HG02973 (cell line): ENCODE measurements at regions not wholly inside any gene's neighbourhood (a gene's known extent, or its start where the extent isn't known, plus 50 kb on each side); places are given as distances from the start of the nearest gene placed in this dataset.
A peak's percentile ranks its signal among the peaks of the same experiment; 100 is the strongest.
"Not testable (repeated sequence)": the region's sequence is repeated elsewhere in the genome, so short reads cannot be mapped to it uniquely, and the experiment has no call there.

Source experiments
- ATAC-seq: cut with Tn5 transposase; IDR thresholded peaks from one replicate; pipeline ENCODE4 v1.9.1; 2021; ENCODE audit warnings: moderate library complexity; ENCODE audit not compliant: unreplicated experiment

GRCh38 chr17:30644287-30644686 lies 167.1 kb downstream of the GOSR1 start:
- not testable (repeated sequence) for ATAC-seq

DNA sequence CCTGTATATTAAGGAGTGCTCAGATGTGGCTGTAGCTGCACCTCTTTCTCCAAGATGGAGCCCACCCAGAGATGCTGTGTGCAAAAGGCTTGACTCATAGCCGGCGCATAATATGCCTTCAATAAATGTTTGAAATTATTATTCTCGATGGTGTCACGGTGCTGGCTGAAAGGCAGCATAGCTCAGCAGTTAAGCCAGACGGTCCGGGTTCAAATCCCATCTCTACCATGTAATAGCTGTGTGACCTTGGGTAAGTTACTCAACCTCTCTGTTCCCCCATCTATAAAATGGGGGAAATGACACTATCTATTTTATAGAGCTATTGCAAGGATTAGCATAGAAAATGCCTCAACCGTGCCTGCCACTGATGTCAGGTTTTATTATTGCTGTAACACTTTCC lies 164.2 kb downstream of the GOSR1 start:
- not testable (repeated sequence) for ATAC-seq

DNA sequence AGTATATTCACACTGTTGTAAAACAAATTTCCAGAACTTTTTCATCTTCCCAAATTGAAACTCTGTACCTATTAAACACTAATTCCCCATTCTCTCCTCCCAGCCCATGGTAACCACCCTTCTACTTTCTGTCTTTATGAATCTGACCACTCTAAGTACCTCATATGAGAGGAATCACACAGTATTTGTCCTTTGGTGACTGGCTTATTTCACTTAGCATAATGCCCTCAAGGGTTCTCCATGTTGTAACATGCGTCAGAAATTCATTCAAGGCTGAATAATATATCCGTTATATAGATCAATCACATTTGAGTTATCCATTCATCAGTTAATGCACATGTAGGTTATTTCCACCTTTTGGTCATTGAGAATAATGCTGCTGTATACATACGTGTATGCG lies 162.2 kb downstream of the GOSR1 start:
- not testable (repeated sequence) for ATAC-seq

GRCh38 chr17:30638968-30639367 lies 161.8 kb downstream of the GOSR1 start:
- not testable (repeated sequence) for ATAC-seq

- not testable (repeated sequence) for ATAC-seq
Measured at GRCh38 chr17:30631651-30632050, 154.4 kb downstream of the GOSR1 start.

DNA sequence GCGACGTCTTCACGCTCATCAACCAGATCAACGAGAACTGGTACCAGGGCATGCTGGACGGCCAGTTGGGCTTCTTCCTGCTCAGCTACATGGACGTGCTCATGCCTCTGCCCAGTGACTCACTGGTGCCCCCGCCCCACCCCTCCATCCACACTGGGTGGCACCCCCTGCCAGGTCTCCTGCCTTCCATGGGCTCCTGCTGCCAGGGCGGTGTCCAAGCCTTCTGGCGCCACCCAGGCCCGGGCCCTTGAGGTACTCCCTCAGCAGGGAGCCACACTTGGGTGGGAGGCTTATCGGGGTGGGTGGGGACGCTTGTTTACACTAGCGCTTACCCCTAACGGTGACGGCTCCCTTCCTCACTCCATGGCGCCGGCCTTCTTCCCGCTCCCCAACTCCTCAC lies 148.2 kb downstream of the GOSR1 start:
- not testable (repeated sequence) for ATAC-seq

DNA sequence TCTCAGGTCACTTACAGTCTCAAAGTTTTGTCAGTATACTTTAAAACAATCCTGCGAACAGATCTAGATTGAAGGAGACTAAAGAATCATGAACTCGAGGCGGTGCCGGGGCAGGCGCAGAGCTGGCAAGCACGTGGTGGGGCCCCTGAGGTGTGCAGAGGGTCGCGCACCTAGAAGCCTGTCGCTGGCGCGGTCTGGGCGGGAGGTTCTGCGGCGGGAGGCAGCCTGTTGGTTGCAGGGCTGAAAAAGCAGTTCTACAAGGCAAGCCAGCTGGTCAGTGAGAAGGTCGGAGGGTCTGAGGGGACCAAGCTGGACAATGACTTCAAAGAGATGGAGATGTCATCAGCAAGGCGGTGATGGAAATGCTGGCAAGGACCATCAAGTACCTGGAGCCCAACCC lies 147.0 kb downstream of the GOSR1 start:
- not testable (repeated sequence) for ATAC-seq

DNA sequence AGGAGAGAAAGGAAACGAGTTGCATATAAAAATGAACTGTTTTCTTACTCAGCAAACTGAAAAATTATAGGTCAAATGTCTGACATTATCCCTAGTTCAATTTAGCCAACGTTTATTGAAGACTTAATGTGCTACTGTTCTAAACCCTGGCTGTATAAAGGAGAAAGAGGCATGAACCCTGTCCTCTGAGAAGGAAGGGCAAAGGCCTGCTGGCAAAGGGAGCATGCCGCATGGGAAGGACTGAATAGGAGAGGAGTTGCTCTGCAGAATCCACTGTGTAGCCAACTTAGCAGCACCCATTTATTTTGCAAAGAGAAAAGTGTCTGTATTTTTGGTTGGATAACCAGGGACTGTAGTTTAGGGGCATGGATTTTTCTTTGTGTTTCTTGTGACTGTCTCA lies 132.5 kb downstream of the GOSR1 start:
- ATAC-seq = not testable (repeated sequence)

DNA sequence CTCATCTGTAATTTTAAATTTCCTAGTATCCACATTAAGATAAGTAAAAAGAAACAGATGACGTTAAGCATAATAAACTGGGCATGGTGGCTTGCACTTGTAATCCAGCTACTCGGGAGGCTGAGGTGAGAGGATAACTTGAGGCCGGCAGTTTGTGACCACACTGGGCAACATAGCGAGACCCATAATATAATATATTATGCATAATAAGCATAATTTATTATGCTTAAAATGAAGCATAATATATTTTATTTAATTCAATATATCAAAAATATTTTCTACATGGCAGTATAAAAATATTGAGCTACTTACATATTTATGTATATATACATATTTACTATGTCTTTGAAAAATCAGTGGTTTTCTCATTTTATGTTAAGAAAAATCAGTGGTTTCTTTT lies 128.3 kb downstream of the GOSR1 start:
- ATAC-seq = no peak

DNA sequence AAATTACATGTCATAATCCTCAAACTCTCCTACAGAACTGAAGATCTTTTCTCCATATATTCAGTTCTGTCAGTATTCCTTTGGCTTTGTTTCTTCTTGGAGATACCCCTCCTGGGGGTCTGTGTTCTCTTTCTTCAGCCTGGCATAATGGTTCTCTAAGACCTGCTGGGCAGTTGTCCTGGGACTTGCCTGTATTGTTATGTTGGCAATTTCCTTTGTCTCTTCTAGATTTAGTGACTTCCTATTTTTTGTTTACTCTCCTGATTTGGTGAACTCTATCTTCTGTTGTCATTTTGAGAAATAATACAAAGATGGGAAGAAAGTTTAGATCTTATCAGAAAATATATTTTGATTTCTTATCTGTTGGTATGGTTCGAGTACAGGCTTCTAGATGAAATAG lies 127.8 kb downstream of the GOSR1 start:
- no peak for ATAC-seq

DNA sequence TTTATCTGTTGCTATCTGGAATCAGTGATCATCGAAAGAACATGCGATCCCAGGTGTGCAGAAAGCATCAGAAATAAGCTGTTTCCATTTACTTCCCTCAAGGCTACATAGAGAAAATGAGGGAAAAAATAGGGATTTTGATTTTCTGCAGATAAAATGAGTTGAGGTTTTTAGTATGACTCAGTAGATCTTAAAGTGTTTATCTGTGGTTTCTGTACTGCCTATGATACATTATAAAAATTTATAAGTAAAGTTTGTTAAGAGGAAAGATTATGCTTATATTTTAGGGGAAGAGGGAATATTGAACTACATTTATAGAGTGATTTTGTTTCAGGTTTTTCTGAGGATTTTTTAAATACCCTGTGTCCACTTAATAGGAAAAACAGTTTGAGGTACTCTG lies 125.2 kb downstream of the GOSR1 start:
- ATAC-seq = not testable (repeated sequence)

- ATAC-seq = not testable (repeated sequence)
Measured at GRCh38 chr17:30601984-30602383, 124.8 kb downstream of the GOSR1 start.

- peak; percentile 12 for ATAC-seq
Measured at GRCh38 chr17:30600830-30601494, 123.8 kb downstream of the GOSR1 start.

DNA sequence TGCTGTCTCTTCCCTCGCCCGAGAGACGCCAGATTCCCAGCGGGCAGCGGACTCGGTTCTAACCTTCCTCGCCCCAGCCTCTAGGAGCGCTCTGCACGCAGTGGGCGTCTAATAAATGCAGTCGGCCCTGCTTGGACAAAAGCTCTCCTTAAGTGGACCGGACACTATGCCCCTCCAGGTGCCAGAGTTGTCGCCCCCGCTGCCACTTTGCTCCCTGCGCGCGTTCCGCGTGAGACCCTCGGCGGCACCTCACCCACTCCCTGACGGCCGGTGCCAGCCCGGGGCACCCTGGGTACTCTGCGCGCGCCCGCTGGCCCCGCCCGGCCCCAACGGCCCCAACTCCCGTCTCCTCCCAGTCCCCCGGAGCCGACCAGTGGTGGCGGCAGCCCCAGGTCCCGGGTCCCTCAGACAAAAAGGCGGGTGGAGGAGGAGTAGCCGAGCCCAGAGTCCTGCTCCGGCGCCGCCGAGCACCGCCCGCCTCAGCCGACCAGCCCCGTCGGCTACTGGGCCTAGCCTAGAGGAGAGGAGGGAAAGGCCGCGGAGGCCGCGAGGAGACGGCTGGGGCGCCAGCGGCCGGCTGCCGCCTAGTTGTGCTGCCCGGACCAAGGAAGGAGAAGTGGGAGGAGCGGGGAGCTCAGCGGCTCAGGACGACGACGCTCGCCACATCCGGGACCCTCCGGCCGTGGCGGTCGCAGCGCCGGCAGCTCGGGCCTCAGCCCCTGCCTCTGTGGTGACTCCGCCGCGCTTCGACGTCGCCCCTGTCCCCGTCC lies 123.0 kb downstream of the GOSR1 start:
- ATAC-seq = peak; percentile 74

DNA sequence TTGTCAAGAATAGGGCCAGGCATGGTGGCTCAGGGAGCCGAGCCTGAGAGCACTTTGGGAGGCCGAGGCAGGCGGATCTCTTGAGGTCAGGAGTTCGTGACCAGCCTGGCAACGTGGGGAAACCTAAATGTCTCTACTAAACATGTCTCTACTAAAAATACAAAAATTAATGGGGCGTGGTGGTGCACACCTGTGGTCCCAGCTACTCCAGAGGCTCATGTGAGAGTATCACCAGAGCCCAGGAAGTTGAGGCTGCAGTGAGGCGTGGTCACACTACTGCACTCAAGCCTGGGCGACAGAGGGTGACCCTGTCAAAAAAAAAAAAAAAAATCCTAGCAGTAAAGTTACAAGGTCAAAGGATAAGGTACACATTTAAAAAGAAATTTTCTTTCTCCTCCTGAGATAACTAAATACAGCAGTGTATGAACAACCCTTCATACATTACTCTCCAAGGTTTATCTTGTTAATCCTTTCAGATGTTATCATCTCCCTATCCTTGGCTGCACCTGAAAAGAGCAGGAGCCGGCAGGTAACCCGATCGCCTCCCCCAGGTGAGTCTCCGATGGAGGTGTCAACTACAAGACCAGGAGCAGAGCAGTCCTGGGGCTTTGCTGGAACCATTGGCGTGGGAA lies 122.3 kb downstream of the GOSR1 start:
- no peak for ATAC-seq

GRCh38 chr17:30597776-30598288 lies 120.6 kb downstream of the GOSR1 start:
- ATAC-seq = no peak

DNA sequence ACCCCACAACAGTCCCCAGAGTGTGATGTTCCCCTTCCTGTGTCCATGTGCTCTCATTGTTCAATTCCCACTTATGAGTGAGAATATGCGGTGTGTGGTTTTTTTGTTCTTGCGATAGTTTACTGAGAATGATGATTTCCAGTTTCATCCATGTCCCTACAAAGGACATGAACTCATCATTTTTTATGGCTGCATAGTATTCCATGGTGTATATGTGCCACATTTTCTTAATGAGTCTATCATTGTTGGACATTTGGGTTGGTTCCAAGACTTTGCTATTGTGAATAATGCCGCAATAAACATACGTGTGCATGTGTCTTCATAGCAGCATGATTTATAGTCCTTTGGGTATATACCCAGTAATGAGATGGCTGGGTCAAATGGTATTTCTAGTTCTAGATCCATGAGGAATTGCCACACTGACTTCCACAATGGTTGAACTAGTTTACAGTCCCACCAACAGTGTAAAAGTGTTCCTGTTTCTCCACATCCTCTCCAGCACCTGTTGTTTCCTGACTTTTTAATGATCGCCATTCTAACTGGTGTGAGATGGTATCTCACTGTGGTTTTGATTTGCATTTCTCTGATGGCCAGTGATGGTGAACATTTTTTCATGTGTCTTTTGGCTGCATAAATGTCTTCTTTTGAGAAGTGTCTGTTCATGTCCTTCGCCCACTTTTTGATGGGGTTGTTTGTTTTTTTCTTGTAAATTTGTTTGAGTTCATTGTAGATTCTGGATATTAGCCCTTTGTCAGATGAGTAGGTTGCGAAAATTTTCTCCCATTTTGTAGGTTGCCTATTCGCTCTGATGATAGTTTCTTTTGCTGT lies 120.0 kb downstream of the GOSR1 start:
- ATAC-seq = not testable (repeated sequence)

GRCh38 chr17:30594953-30595371 lies 117.8 kb downstream of the GOSR1 start:
- not testable (repeated sequence) for ATAC-seq

GRCh38 chr17:30594223-30594952 lies 117.2 kb downstream of the GOSR1 start:
- no peak for ATAC-seq

DNA sequence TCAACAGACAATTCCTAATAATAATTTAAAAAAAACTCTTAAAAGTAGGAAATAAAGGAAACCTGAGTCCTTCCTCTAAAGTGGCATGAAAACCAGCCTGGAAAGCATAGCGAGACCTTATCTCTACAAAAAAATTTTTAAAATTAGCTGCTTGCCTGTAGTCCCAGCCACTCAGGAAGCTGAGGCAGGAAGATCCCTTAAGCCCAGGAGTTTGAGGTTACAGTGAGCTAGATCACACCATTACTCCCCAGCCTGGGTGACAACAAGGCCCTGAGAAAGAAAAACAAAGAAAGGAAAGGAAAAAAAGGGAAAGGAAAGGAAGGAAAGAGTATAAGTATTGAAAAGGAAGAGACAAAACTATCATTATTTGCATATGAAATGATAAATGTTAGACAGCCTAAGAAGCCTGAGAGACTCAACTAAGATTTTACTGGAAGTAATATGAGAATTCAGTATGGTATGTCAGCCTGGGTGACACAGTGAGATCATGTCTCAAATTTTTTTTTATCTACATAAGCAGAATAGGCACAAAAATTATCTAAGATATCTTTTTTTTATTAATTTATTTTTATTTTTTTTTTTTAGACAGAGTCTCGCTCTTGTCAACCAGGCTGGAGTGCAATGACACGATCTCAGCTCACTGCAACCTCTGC lies 113.0 kb downstream of the GOSR1 start:
- no peak for ATAC-seq
